GM19035 (cell line): ENCODE measurements at regions not wholly inside any gene's neighbourhood (a gene's known extent, or its start where the extent isn't known, plus 50 kb on each side); places are given as distances from the start of the nearest gene placed in this dataset.
"Not testable (repeated sequence)": the region's sequence is repeated elsewhere in the genome, so short reads cannot be mapped to it uniquely, and the experiment has no call there.

ENCODE experiments used
- ATAC-seq: cut with Tn5 transposase; IDR thresholded peaks from one replicate; pipeline ENCODE4 v1.9.1; 2021; ENCODE audit not compliant: unreplicated experiment

DNA sequence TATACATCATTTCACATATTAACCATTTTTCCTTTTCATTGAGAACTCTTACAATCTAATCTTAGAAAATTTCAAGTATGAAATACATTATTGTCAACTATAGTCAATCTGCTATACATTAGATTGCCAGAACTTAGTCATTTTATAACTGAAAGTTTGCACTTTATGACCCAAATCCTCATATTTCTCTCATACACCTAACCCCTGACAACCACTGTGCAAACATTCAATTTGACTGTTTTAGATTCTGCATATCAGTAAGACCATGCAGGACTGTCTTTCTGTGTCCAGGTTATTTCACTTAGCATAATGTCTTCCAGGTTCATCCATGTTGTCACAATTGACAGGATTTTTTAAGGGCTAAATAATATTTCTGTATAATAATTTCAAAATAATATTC lies 1299.0 kb upstream of the B3GALT2 start:
- no peak for ATAC-seq

DNA sequence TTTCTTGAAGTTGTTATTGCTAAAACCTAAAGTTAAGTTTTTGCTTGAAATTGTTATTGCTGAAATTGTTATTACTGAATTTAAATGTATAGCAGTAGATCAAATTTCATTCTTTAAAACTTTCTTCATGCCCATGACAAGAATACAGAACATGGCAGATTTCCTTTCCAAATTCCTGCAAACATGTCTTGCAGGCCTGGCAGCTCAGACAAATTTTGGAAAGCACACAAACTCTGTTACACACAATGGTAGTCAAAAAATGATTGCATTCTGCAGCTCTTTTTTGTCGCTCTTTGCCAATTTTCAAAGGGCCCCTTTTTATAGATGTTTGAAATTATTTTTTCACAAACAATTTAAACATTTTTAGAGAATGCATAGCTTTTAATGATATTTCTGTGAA lies 1292.3 kb upstream of the B3GALT2 start:
- ATAC-seq, result no peak

- peak; percentile 84 for ATAC-seq
Observed at GRCh38 chr1:194477908-194478307, 1291.5 kb upstream of the B3GALT2 start.

DNA sequence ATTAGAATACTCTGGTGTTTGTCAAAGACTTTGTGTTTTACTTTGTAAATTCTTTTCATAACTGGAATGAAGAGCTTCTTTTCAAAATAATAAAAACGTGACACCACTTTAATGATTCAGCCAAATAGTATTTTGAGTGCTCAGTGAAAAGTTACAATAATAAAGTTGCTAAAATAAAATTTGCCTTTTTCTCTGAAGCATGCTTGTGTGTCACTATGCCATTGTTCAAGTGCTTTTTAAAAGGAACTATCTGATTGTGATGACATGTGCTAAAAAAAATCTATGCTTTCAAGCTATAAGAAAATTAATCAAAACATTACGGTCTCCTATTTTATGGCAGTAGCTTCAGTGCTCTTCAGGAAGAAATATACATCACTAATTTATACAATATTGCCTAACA lies 1290.5 kb upstream of the B3GALT2 start:
- ATAC-seq, result no peak

- no peak for ATAC-seq
Observed at GRCh38 chr1:194476351-194476750, 1289.9 kb upstream of the B3GALT2 start.

DNA sequence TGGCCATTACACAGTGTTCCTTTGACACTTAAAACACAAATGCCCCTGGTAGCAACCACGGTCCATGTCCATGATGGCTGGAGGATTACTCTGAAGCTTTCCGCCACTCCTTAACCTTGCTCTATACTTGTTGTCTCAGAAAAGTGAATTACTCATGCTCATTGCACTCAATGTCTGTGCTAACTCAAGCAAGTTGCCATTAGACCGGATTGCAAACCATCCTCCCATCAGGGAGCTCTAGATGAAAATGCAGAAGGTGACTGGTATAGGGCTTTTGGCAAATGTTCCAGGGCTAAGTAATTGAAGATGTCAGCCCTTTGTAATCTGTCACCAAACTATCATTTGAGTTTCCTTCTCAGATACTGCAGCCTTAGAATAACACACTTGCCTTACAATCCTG lies 1288.3 kb upstream of the B3GALT2 start:
- no peak for ATAC-seq

GRCh38 chr1:194473766-194474165 lies 1287.4 kb upstream of the B3GALT2 start:
- ATAC-seq, result no peak

DNA sequence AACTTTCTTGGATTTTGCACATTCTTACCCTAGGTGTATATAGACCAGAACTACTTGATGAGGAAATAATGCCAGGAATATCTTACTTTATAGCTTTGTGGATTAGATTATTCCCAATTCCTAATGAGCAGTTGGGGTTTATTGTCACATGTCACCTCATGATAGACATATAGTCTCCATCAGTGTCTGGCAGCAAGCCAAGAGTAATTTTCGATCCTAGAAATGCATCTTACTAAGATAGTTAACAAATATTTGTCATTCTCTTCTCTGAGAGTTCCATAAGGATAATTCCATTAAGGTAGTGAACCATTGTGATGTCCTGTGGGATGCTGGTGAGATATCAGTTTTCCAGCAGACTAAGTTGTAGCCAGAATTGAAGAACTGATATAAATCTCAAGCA lies 1282.9 kb upstream of the B3GALT2 start:
- ATAC-seq, result no peak

- ATAC-seq, result no peak
Observed at GRCh38 chr1:194466706-194467105, 1280.3 kb upstream of the B3GALT2 start.

- ATAC-seq, result no peak
Observed at GRCh38 chr1:194447636-194448035, 1261.2 kb upstream of the B3GALT2 start.

GRCh38 chr1:194445244-194445643 lies 1258.8 kb upstream of the B3GALT2 start:
- no peak for ATAC-seq

DNA sequence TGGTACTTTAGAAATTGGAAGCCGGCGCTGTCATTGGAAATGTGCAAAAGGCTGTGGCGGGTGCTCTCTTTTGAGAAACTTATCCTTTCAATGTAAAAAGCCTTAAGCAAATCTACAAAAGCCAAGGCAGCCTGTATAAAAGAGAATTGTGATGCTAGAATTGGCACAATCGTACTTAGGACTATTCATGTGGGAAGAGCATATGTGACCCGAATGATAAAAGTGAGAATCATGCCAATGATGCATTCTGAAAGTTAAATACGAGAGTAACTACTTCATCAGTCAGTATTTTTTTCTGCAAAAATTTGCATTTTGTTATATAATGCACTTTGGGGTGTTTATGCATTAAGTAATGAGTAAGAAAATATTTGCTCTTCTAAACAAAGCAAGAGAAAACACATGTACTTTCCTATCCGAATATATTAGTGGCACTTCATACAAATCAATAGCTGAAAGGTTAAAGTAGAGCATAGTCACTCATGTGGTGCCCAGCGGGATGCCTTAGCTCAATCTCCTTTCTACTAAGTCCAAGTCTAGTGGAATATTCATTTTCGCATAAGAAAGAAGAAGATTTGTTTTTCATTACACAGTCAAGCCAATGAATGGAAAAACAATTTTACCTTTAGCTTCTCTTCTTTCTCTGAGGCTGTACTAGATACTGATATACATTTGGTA lies 1256.6 kb upstream of the B3GALT2 start:
- no peak for ATAC-seq

DNA sequence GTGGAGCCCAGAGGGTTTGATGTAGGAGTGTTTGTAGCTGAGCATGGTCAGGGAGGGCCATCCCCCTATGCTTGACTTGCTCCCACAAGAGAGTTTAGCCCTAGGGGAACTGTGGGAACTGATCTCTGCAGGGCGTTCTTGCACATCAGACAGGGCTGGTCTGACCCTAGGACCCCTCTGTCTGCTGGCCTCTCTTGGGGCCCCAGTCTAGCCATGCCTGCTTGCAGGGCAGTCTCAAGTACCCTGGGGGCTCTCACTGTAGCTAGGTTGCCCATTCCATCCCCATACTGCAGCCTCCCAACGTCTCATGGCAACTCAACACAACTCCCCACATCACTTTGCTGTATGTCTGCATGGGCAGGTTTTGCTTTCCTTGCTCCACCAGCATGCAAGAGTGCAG lies 1250.7 kb upstream of the B3GALT2 start:
- no peak for ATAC-seq

- no peak for ATAC-seq
Observed at GRCh38 chr1:194431121-194431520, 1244.7 kb upstream of the B3GALT2 start.

DNA sequence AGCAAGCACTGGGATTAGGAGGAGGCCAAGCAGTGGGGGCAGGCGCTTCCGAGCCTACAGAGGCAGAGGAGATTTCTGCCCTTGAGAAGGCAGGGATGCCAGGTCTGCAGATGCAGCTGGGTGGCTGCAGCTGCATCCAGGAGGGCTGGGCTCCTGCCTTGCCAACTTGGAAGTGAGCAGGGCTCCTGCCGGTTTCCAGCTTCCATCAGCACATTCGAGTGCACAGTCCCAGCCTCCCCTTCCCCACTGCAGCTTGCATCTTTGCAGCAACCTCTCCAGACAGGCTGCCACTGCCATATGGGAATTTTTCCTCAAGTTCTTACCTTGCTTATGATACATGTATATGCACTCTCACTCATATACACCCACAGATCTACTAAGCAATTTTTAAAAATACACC lies 1234.3 kb upstream of the B3GALT2 start:
- no peak for ATAC-seq

DNA sequence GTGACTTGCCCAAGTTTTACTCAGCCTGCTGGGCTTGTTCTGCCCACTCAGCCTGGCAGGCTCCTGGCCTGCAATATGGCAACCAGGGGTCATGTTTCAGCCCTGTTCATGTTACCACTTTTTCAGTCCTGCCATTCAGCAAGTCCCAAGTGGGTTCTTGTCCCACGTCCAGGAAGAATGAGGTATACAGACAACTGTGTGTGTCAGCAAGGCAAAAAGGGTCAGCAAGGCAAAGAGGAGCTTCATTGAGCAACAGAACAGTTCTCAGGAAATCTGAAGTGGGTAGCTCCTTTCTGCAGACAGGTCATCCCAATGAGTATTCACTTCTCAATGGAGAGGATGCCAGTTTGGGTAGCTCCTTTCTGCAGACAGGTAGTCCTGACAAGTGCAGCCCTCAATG lies 1233.3 kb upstream of the B3GALT2 start:
- ATAC-seq, result no peak

DNA sequence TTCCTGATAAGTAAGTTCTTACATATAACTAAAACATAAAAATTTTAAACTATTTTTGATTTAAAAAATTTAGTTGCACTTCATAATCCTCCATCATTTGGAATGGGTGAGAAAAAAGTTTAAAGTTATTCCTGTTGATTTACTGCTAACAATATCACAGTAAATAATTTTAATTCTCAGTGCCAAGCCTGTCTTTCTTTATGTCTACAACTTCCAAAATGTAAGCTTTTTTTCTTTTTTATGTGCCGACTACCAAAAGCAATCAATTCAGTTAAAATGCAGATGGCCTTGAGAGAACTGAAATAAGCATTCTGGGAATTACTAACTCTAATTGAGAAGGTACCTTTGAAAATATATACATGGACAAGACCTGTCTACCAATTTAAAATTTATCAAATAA lies 1224.3 kb upstream of the B3GALT2 start:
- ATAC-seq, result no peak

GRCh38 chr1:194407238-194407637 lies 1220.8 kb upstream of the B3GALT2 start:
- not testable (repeated sequence) for ATAC-seq

DNA sequence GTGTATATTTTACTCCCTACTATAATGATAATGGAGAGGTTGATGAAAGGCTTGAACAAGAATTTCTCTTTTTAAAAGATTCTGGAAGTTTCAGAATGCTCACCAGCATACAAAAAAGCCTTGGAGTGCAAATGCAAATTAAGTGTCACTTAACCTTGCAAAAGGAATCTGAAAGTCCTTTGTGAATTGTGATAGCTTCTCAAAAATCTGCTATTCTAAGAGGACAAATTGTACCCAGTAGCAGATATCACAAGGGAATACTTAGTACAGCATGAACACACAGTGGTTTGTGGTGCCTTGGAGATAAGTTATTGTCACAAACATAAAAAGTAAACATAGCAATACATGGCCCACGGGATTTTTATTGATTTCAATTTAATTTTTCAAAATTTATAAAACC lies 1208.3 kb upstream of the B3GALT2 start:
- no peak for ATAC-seq

DNA sequence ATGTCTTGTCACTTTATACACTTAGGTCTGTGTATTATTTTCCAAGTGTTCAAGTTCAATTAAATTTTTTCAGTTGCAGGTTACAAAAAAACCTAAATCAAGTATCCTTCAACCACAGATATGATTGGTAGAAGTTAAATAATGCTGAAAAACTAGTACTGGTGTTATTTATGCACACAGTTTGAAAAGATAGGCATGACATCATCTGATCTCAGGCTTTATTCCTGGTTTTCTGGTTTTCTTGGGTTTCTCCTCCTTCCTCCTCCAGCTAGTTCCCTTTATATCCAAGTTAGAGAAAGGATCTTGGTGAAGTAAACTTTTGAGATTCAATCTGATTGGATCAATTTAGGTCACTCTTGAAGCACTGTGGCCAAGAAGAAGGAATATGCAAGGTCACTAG lies 1201.1 kb upstream of the B3GALT2 start:
- ATAC-seq, result no peak

DNA sequence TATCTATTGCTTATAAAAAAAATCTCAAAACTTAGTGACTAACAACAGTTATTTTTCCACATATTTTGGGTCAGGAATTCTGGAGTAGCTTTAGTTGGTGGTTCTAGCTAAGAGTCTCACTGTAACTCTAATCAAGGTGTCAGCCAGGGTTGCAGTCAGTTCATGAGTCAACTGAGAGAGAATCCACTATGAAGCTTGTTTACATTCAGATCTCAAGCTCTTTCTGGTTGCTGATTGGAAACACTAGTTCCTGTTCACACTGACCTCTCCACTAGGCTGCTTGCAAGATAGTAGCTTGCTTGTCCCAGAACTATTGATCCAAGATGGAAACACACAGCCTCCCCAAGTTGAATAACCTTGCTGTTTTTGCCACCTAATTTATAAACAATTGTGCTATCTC lies 1192.1 kb upstream of the B3GALT2 start:
- no peak for ATAC-seq

- no peak for ATAC-seq
Observed at GRCh38 chr1:194374649-194375048, 1188.2 kb upstream of the B3GALT2 start.

- no peak for ATAC-seq
Observed at GRCh38 chr1:194372266-194372665, 1185.9 kb upstream of the B3GALT2 start.
